NOMO-1 treated with dmso at 0.1 percent for 144 hours (cell line): ENCODE measurements at regions not wholly inside any gene's neighbourhood (a gene's known extent, or its start where the extent isn't known, plus 50 kb on each side); places are given as distances from the start of the nearest gene placed in this dataset.
"Not testable (repeated sequence)": the region's sequence is repeated elsewhere in the genome, so short reads cannot be mapped to it uniquely, and the experiment has no call there.

Experiments used
- DNase-seq: peaks from one replicate; lab custom pipeline; 2025; ENCODE audit not compliant: unreplicated experiment; lab: John Stamatoyannopoulos, UW

GRCh38 chr12:131272283-131272814, 318.6 kb downstream of the ADGRD1 start:
- DNase-seq = not testable (repeated sequence)

DNA sequence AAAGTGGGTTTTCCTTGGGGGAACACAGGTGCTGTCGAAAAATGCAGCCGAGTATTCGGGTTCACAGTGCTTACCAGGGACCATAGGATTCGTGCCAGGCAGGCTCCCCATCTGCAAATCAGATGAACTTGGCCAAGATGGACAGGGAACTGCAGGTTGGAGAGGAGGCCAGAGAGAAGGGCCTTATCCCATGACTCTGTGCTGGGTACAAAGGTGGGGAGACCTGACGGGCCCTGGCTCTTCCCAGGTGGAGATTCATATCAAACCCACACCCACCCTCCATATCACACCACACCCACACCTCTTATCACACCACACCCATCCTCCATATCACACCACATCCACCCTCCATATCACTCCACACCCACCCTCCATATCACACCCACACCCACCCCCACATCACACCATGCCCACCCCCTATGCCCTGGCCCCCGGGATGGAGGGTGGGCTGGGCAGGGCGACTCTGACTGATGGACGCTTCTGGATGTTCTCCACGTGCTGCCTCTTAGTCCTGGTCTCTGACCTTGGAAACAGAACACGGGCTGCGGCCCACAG, 319.7 kb downstream of the ADGRD1 start:
- no peak for DNase-seq

DNA sequence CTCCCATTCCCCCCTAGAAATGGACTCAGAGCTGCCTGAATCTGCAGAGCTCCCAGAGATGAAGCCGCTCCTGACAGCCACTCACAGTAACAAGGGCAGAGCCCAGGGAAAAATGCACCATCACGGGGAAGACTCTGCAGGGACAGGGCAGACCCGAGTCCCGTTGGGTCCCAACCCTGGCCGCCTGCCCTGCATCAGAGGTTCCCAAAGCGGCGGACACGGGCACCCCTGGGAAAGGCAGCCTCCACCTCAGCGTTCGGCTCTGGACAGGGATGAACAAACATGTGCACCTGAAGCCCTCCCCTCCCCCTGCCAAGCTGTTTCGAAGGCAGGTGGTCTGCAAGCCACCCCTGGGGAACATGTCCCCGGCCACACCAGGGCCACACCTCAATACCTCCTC, 320.4 kb downstream of the ADGRD1 start:
- no peak for DNase-seq

DNA sequence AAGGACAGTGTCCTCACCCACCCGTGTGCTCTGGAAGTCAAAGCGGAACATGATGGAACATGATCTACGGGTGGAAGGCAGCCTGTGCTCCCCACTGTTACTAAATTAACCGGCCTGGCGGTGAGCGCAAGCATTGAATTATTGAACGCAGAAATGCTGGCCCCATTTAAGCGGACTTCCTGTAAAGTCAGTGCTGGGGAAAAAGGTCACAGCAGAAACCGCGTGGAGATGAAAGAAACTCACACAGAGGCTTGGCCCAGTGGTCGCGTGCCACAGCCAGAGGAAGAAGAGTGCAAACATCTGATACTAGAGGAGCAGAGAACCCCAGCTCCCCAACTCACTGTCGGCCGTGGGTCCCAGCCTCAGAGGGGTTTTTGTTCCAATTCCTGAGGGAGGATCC, 321.2 kb downstream of the ADGRD1 start:
- no peak for DNase-seq

DNA sequence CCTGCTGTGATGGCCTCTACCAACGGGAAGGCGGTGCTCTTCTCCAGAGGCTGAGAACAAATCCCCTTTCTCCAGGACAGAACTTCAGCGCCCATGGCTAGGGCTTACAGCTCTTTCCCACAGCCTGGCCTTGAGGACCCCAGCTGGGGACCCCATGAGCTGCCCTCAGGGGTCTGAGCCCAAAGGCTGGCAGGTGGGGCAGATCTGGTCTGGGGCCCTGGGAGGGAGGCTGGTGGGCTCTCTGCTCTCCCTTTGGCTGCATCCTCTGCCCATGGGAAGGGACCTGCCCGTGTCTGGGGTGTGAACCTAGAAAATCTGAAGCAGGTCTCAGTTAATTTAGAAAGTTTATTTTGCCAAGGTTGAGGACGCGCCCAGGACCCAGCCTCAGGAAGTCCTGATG, 322.1 kb downstream of the ADGRD1 start:
- no peak for DNase-seq

GRCh38 chr12:131276501-131277185, 322.9 kb downstream of the ADGRD1 start:
- no peak for DNase-seq

DNA sequence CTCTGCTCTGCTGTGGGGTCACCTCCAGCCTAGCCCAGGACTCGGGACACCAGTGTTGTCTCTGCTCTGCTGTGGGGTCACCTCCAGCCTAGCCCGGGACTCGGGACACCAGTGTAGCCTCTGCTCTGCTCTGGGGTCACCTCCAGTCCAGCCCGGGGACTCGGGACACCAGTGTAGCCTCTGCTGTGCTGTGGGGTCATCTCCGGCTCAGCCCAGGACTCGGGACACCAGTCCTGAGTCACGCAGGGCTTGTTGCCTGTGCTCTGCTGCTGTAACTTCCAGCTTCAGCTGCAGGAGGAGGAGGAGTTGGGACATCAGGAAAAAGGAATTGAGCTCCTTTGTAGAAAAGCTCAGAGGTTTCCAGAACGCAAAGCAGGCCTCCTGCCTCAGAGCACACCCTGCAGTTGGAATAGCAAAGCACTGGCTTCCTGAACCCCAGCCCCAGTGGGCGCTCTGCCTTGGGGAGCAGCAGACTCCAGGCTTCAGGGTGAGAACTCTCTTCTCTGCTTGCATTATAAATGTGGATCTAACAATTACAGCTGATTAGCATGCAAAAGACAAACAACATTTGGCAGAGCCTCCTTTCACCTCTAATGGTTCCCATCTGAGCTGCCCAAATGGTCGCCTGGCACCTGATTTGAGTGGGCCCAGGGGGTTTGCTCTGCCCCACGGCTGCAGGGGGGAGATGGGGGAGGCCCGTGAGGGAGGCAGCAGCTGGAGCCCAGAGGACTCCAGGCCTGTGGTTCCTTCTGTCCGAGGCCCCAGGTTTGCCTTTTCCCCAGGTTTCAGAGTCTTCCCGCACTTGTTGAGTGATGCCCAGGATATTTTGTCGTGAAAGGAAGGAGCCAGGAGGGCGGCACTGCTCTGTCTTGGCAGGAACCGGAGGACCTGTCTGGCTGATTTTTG, 323.7 kb downstream of the ADGRD1 start:
- not testable (repeated sequence) for DNase-seq

GRCh38 chr12:131278451-131279115, 324.9 kb downstream of the ADGRD1 start:
- DNase-seq = not testable (repeated sequence)

DNA sequence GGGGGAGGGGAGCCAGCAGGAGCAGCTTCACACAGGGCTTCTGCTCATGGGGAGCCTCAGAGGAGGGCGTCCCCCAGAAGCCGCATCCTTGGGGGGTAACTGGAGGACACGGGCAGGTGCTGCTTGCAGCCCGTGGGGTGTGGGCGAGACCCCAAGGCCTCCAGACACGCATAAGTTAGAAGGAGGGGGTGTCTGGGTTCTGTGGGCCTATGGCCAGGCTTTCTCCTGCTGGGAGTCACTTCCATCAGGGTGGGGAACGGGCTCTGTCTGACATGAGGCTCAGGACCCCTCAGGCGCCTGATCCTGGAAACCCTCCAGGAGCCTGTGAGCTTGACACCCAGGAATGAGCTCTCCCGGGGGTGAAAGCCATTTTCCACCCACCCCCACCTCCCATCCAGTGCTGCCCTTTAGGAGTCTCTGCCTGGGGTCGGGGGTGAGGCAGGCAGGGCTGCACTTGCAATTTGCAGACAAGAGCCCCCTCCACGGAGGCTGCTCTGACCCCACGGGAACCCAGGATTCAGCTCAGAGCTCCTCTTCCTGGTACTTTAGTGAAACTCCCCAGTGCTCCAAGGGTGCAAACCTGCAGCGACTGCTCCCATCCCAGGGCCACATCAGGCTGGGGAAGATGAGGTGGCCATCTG, 325.7 kb downstream of the ADGRD1 start:
- no peak for DNase-seq

DNA sequence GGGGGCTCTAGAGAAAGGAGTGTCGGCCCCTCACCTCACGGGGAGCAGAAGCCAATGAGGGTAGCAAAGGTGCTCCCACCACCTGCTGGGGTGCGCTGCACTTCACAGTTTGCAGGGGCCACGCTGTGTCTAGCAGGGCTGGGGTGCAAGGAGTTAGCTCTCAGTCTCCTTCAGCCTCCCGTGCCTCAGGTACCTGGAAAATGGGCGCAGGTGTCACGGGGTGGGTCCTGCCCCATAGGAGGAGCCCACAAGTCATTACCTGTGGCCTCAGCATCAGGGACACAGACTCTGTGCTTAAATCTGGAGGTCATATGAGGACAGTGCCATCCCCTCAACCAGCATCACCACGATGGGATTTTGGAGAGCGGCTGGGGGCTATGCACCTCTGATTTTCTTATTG, 326.7 kb downstream of the ADGRD1 start:
- DNase-seq = no peak

DNA sequence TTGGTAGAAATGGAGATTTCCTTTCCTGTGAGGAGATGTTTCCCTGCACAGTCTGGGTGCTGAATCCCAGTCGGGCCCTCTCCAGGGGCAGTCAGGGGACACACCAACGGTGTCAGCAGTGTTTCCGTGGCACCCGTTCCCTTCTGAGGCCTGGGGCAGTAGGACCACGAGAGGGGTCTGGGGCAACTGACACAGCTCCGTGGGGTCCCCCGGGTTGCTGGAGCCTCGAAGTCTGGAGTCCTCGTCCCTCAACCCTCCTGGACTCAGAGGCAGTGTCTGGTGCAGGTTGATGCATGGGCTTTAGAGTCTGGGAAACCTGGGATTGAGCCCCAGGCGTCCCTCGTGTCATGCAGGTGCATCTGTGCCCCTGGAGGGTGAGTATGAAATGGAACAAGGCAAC, 327.3 kb downstream of the ADGRD1 start:
- DNase-seq = no peak

GRCh38 chr12:131282292-131283080, 328.8 kb downstream of the ADGRD1 start:
- no peak for DNase-seq

DNA sequence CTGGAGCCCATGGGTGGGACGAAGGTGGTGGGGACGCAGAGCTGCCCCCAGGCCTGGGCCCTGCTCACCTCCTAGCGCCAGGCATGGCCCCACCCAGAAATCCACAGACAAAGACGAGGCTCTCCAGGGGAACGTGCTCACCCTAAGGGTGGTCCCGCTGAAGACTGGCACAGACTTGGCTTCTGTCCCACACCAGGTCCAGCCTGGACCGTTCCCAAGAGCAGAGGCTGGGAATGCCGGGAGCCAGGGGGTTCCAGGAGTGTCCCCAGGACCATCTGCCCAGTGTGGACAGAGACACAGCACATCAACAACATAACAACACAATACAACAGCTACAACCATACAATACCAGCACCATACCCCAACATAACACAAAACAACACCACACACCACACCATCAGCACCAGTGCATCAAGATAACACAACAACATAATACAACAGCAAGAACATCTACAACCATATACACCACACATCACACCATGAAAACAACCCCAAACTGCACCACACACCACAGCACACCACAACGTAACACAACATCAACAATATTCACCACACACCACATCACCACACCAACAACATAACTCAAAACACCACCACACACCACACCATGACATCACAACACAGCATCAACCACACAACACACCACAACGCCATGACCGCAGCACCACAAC, 329.6 kb downstream of the ADGRD1 start:
- DNase-seq = no peak

GRCh38 chr12:131283862-131284825, 330.4 kb downstream of the ADGRD1 start:
- DNase-seq = not testable (repeated sequence)

DNA sequence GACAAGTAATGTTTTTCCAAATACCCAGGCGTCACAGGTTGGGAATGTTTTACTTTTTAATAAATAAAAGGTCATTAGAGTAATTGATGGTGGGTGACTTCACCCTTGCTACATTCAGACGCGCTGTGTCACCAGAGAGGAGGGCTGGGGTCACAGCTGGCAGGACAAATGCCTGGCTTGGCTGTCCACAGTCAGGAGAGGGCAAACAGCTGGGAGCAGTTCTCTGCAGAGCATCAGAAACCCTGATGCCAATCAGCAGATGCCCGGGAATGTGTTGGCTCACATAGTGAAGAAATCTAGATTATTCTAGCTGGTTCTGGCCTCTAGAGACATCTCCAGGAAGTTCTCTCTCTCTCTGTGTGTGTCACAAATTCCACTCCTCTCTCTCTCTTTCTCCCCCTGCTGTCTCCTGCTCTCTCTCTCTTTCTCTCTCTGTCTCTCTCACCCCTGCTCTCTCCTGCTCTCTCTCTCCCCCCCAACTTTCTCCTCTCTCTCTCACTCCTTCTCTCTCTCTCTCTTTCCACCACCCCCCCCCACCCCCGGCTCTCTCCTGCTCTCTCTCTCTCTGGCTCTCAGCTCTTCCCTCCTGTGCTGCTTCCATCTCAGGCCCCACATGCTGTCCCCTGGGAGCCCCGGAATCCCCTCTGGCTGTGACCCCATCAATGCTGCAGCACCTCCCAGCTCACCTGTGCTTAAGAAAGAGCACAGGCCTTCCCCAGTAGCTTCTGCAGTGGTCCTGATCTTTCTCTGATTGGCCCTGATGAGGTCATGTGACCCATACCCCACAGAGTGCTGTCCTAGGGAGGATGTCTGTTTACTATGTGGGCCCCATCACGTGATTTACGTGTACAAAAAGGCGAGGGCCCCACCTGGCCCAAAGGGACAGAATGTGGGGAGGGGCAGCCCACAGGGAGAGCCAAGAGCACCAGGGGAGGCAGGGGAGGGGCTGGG, 331.5 kb downstream of the ADGRD1 start:
- not testable (repeated sequence) for DNase-seq

GRCh38 chr12:131285905-131286295, 332.2 kb downstream of the ADGRD1 start:
- DNase-seq = not testable (repeated sequence)

DNA sequence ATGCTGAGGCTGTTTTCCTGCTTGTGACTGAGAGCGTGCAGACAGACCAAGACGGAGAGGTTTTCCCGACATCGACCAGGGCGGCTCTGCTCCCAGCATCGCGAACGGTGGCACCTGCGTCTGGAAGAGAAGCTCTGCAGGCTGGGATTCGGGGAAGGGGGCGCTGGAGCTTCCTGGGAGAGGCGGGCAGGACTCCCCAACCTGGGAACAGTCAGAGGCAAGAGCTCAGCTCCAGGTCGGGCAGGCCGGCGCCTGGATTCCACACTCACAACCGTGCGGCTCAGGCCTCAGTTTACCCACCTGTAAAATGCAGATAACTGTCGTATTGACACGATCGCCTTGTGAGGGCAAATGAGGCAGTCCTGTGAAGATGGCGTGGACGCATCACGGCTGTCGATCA, 332.6 kb downstream of the ADGRD1 start:
- not testable (repeated sequence) for DNase-seq
